Gastrocnemius medialis (tissue), 4 donors: ENCODE measurements at regions not wholly inside any gene's neighbourhood (a gene's known extent, or its start where the extent isn't known, plus 50 kb on each side); places are given as distances from the start of the nearest gene placed in this dataset.

Experiments
- CTCF ChIP-seq, 5 experiments: fragments of 450-650 bp in 3 of 5; fragments of 200-600 bp in 2 of 5; sonication (generic) in 2 of 5; IDR thresholded peaks in 4 of 5; conservative IDR thresholded peaks in 1 of 5; 1 replicate in 4 of 5; 2 replicates in 1 of 5; pipeline ENCODE4 v1.5.1; 2016 to 2019; ENCODE audit warnings: antibody characterized with exemption in 5 of 5, mild to moderate bottlenecking in 3 of 5, moderate library complexity in 3 of 5
- POLR2A ChIP-seq, 2 donors: fragments of 450-650 bp; IDR thresholded peaks; one replicate each; pipeline ENCODE4 v1.6.1; 2017; ENCODE audit warnings: antibody characterized with exemption in 2 of 2, mild to moderate bottlenecking in 2 of 2, moderate library complexity in 2 of 2

GRCh38 chr13:103957939-103958338, 891.7 kb upstream of the SLC10A2 start:
- TF ChIP-seq CTCF (IDR thresholded peaks at IDR 0.05 in 4 of 5, conservative IDR thresholded peaks at IDR 0.05 in 1 of 5) (no peak), POLR2A (IDR thresholded peaks at IDR 0.05) (no peak)
